ENCODE measurements at regions not wholly inside any gene's neighbourhood (a gene's known extent, or its start where the extent isn't known, plus 50 kb on each side); places are given as distances from the start of the nearest gene placed in this dataset.

DNA sequence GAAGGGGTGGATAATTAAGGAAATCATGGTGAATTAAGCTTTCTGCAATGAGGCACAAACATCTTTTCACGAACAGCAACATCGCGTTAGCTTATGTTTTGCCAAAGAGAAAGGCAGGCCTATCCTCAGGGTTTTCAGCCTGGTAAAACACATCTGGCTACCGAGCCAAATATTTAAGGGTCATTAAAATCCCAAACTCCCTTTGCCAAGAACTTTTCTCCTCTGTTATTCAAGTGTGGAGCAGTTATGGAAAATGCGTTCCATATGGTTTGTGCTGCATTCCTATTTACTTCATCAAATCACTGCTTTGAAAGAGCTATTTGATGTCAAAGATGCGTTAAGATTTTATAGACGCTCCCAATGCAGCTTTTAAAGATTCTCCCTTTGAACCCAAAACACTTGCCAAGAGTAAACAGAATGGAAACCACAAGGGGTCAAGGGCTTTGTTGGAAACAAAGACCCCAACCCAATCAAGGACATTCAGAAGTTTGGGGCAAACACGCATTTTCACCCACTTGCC, 308.3 kb upstream of the CDH5 start:
- Mint-ChIP-seq H3K4me1 (peaks cover 25% of the 10 kb centered on the region), H3K9me3 (no peaks in the 10 kb centered on the region), H3K27ac (peak overlapping the region; percentile 23), H3K36me3 (no peaks in the 10 kb centered on the region), H3K4me3 (no peak overlapping the region), H3K27me3 (ENCODE audit: low read depth) (peaks cover 9% of the 10 kb centered on the region)
- TF ChIP-seq, protein P1, sequence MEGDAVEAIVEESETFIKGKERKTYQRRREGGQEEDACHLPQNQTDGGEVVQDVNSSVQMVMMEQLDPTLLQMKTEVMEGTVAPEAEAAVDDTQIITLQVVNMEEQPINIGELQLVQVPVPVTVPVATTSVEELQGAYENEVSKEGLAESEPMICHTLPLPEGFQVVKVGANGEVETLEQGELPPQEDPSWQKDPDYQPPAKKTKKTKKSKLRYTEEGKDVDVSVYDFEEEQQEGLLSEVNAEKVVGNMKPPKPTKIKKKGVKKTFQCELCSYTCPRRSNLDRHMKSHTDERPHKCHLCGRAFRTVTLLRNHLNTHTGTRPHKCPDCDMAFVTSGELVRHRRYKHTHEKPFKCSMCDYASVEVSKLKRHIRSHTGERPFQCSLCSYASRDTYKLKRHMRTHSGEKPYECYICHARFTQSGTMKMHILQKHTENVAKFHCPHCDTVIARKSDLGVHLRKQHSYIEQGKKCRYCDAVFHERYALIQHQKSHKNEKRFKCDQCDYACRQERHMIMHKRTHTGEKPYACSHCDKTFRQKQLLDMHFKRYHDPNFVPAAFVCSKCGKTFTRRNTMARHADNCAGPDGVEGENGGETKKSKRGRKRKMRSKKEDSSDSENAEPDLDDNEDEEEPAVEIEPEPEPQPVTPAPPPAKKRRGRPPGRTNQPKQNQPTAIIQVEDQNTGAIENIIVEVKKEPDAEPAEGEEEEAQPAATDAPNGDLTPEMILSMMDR (IDR thresholded peaks at IDR 0.05; ENCODE audit: unreplicated experiment), result no peak
- DNase-seq (ENCODE audit: low spot score in 2 of 2, unreplicated experiment in 2 of 2), result no peak

DNA sequence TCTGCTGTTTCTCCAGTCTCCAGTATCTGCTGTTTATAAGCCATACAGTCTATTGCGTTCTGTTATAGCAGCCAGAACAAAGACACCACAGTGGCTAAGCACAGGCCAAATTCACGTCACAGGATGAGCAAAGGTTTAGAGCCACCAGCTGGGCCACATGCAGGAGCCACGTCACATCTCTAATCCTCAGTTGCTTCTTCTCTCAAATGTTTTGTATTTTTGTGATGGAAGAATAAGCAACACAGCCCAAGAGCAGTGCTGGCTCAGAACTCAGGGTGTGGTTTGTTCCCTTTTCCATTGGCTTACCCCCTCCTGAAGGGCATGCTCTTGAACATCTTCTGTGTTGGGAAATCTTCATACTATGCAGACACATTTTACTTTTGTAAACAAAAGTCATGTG, 309.4 kb upstream of the CDH5 start:
- Mint-ChIP-seq H3K4me3 (no peak overlapping the region), H3K4me1 (peaks cover 25% of the 10 kb centered on the region), H3K9me3 (no peaks in the 10 kb centered on the region), H3K27me3 (ENCODE audit: low read depth) (peaks cover 9% of the 10 kb centered on the region), H3K36me3 (no peaks in the 10 kb centered on the region), H3K27ac (no peak overlapping the region)
- DNase-seq (ENCODE audit: low spot score in 2 of 2, unreplicated experiment in 2 of 2), result no peak
- TF ChIP-seq, protein P1 (IDR thresholded peaks at IDR 0.05; ENCODE audit: unreplicated experiment), result no peak

DNA sequence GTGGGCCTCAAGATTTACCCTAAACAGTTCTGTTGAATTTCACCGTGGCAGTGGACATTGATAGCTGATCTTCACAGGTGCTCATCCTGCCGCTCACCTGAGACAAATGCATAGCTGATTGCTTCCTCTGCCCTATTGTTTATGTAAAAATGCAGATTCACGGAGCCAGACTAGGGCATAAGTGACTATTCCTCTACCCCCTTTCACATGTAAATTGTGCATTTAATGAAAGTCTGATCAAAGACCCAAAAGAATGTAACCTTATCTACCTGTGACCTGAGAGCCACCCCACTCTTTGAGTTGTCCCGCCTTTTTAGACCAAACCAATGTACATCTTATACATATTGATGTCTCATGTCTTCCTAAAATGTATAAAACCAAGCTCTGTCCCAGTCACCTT, 312.4 kb upstream of the CDH5 start:
- Mint-ChIP-seq H3K27ac (no peak overlapping the region), H3K4me1 (peaks cover 11% of the 10 kb centered on the region), H3K9me3 (no peaks in the 10 kb centered on the region), H3K4me3 (no peak overlapping the region), H3K27me3 (ENCODE audit: low read depth) (peaks cover 9% of the 10 kb centered on the region), H3K36me3 (no peaks in the 10 kb centered on the region)
- TF ChIP-seq, protein P1 (IDR thresholded peaks at IDR 0.05; ENCODE audit: unreplicated experiment), result no peak
- DNase-seq (ENCODE audit: low spot score in 2 of 2, unreplicated experiment in 2 of 2), result no peak

DNA sequence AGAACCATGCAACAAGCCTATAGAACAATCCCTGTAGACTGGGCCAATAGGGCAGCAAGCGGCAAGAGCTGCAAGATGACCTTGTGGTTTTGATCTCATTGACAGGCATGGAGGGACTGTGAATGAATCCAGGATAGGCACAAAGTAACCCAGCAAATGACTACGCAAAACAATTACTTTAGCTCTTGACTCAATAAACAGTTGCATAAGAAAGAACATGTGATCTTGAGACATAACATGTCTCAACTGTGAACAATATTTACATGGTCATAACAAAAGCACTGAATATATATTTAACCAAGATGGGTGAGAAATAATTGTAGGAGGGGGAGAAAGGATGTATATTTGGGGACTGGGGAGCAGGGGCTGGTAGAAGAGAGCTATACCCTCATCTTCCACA, 313.7 kb upstream of the CDH5 start:
- DNase-seq (ENCODE audit: low spot score in 2 of 2, unreplicated experiment in 2 of 2), result no peak
- H3K27me3 Mint-ChIP-seq (ENCODE audit: low read depth), result peaks cover 9% of the 10 kb centered on the region

DNA sequence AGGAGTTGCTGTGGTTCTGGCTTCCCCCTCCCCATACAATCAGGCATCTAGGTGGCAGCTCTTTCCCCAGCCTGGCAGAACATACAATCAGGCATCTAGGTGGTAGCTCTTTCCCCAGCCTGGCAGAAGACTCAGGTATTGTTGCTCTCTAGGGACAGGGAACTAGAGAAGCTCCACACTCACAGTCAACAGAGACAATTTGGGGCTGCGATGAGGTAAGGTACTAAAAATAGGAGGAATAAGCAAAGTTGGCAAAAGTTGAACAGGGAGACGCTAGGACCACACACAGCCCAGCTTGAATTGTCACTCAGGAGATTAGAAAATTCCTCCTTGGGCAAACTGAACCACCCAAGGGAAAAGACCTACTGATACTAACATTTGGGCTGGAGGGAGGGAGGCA, 315.5 kb upstream of the CDH5 start:
- H3K27me3 Mint-ChIP-seq (ENCODE audit: low read depth), result peaks cover 4% of the 10 kb centered on the region
- H3K27ac Mint-ChIP-seq, result no peak overlapping the region
- no peaks in the 10 kb centered on the region for H3K36me3 Mint-ChIP-seq
- peaks cover 10% of the 10 kb centered on the region for H3K9me3 Mint-ChIP-seq
- no peak for DNase-seq (ENCODE audit: low spot score in 2 of 2, unreplicated experiment in 2 of 2)
- H3K4me3 Mint-ChIP-seq, result no peak overlapping the region
- TF ChIP-seq, protein P1 (IDR thresholded peaks at IDR 0.05; ENCODE audit: unreplicated experiment), result no peak
- H3K4me1 Mint-ChIP-seq, result no peaks in the 10 kb centered on the region

More for the DNA sequence above, 313.7 kb upstream of the CDH5 start:
- Mint-ChIP-seq H3K4me3 (no peak overlapping the region), H3K4me1 (no peaks in the 10 kb centered on the region), H3K27ac (no peak overlapping the region), H3K9me3 (peaks cover 10% of the 10 kb centered on the region), H3K36me3 (no peaks in the 10 kb centered on the region)
- TF ChIP-seq, protein P1 (IDR thresholded peaks at IDR 0.05; ENCODE audit: unreplicated experiment), result no peak

DNA sequence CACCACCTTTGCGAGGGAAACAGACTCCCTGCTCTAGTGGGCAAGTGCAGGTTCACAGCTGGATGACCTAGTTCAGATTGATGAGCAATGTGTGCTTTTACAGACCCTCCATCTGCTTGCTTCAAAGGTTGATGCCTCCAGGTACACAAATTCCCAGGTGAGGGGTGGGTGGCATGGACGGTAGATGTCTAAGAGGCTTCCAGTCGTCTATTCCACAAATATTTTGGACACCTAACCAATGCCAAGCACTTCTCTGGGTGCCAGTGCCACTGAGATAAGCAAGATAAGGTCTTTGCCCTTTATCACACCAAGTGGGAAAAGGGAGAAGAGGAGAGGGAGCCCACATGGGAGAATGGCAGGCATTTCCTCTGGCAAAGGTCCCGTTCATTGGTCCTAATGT, 316.6 kb upstream of the CDH5 start:
- no peak for DNase-seq (ENCODE audit: low spot score in 2 of 2, unreplicated experiment in 2 of 2)
- Mint-ChIP-seq H3K4me1 (no peaks in the 10 kb centered on the region), H3K9me3 (peaks cover 14% of the 10 kb centered on the region)

More for the DNA sequence above, 316.6 kb upstream of the CDH5 start:
- H3K36me3 Mint-ChIP-seq, result no peaks in the 10 kb centered on the region
- no peaks in the 10 kb centered on the region for H3K27me3 Mint-ChIP-seq (ENCODE audit: low read depth)
- TF ChIP-seq, protein P1 (IDR thresholded peaks at IDR 0.05; ENCODE audit: unreplicated experiment), result no peak
- no peak overlapping the region for H3K4me3 Mint-ChIP-seq
- no peak overlapping the region for H3K27ac Mint-ChIP-seq

Data from mesothelial cell of epicardium (in vitro differentiated cells).